IMR-90 (cell line): ENCODE measurements at regions not wholly inside any gene's neighbourhood (a gene's known extent, or its start where the extent isn't known, plus 50 kb on each side); places are given as distances from the start of the nearest gene placed in this dataset.

Experiments used
- CEBPB ChIP-seq: IDR thresholded peaks from 2 replicates; pipeline ENCODE4 v1.6.1; 2012; ENCODE audit warnings: low read depth, low read length, improper control_type of control experiment
- MAZ ChIP-seq: IDR thresholded peaks from 2 replicates; pipeline ENCODE4 v1.6.1; 2012; ENCODE audit warnings: low read depth, mild to moderate bottlenecking, low read length, improper control_type of control experiment, moderate library complexity, borderline replicate concordance
- TF ChIP-seq, protein P1 (sequence below): fragments of 150-350 bp; IDR thresholded peaks from 2 replicates; pipeline ENCODE4 v1.6.1; 2017; ENCODE audit warnings: mild to moderate bottlenecking, antibody characterized with exemption, low read length, low read depth

DNA sequence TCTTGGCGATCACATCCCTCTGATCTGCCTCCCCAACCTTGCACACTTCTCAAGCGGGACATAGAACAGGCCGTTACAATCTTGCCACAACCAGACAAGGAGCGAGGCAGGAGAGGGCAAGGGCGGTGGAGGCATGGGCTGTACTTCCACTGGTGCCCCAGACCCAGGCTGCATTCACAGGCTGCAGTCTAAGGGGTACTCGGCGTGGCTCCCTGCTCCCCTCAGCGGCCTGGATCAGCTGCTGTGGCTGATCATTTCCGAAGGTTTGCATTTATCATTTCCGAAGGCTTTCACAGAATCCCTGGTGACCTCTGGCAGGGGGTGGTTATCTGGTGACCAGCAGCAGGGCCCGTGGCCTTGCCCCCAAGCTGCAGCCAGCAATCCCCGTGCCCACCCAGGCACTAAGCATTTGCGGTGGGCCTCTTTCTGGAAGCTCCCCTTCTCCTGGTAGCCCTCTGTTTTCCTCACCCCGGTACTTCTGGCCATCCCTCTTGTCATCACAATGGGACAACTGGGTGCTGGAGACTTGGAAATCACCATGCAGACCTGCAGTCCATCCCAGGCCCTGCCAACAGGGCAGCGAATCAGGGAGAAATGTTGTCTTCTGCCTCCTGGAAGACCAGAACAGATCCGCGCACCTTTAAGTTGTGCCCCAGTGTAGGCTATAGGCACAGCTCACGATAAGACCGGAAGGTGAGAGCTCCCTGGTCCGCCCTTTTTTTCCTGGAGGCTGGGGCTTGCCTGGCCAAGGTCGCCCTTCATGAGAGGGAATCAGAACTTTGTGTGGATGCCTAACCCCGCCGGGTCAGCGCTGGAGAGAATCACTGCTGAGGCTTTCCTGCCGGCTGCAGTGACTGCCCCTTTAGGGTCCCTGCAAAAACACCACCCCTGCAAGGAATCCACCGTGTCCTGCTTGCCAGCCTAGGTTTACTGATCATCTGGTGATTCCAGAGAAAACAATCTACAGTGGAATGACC, 1739.1 kb downstream of the TP53TG3F start:
- TF ChIP-seq, protein P1, sequence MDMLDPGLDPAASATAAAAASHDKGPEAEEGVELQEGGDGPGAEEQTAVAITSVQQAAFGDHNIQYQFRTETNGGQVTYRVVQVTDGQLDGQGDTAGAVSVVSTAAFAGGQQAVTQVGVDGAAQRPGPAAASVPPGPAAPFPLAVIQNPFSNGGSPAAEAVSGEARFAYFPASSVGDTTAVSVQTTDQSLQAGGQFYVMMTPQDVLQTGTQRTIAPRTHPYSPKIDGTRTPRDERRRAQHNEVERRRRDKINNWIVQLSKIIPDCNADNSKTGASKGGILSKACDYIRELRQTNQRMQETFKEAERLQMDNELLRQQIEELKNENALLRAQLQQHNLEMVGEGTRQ = no peak
- TF ChIP-seq CEBPB (no peak), MAZ (no peak)
